GM19351 (cell line): ENCODE measurements at regions not wholly inside any gene's neighbourhood (a gene's known extent, or its start where the extent isn't known, plus 50 kb on each side); places are given as distances from the start of the nearest gene placed in this dataset.

Experiments
- ATAC-seq: cut with Tn5 transposase; IDR thresholded peaks from one replicate; pipeline ENCODE4 v1.9.1; 2021; ENCODE audit warnings: mild to moderate bottlenecking, moderate library complexity; ENCODE audit not compliant: unreplicated experiment

DNA sequence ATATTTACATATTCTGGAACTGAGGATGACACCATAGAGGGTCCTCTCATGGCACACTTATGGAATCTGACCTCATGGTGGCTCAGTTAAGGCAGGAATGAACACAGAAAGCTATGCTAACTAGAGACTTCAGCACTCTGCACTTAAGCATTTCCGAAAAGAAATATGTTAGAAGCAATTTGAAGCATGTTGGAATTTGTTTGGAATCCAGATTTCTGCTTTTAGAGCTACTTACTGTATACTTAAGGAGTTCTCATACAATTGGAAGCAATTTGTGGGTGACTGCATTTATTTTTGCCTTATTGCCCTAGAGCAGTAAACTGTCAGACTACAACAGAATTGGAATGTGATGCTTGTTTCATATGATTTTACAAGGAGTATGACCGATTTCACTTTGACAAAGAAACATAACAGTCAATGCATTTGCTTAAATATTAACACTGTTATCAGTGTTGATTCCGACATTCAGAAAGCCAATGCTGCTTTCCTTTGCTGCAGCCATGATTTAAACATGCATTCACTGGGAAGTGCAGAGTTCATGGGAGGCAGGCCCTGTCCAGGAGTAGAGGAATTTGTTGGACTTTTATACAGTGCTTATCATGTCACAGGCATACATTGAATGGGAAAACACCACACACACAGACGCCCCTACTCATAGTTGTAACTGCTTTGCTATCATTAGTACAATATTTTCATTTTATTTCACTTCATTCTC, 244.4 kb downstream of the SAMD5 start:
- no peak for ATAC-seq

DNA sequence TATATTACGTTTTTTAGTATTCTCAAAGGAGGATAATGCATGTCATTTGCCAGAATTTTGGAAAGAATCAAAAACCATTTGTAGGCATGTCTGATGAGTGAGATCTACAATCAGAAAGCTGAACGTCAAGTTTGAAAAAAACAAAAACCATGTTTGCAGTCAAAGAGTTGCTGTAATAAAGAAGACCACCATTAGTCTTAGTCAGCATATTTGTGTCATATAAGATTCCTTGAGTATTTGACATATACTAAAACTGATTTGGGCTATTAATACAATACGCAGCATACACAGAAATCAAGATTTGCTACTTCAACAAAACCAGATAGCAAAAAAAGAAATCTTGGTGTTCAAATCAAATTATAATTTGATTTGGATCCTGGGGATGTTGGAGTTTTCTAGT, 247.5 kb downstream of the SAMD5 start:
- ATAC-seq = no peak

DNA sequence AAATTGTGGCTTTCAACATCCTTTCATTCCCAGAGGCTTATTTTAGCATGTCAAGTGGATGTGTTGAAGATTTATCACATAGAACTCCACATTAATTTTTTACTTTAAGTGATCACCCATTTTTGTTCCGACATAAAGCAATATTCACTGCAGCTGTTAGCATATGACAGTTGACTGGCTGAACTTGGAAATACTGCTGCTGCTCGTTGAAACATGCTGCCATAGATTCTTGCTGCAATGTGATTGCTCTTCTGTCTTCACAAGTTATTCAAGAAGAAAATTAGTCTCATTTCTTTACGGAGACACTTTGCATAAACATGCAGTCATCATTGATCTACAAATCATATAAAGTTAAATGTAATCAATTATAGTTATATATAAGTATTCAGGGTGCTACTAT, 248.4 kb downstream of the SAMD5 start:
- ATAC-seq = no peak

DNA sequence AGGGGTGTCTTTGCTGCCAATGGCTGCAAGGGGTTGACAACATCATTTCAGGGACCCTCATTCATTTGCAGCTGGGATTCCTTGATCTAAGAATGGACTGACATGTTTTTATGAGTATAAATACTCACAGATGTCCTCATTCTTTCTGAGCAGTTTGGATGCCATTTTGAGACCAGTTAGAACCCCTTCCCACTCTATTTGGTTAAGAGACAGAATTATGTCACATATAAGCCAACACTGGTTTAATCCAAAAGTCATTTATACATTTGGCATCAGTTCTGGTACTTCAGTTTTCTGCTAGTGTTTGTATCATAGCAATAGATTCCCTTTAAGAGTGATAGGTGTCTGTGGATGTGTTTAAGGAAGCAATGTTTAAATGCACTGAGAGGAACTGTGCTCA, 248.8 kb downstream of the SAMD5 start:
- no peak for ATAC-seq

DNA sequence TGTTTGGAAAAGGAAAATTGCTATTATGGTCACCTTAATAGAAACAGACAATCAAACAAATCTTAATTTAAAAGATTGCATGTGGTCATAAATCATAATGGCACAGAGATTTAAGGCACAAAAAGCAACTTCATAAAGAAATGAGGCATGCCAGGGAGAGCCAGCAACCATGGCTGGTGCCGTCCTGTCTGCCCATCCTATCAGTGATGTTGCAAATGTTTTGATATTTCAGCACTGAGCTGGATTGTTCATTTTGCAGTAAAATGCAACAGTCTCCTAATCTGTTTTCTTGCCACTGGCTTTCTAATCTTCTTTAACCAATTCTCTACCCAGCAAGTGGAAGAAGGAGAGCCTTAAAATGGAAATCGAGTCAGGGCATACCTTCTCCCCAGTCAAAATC, 249.8 kb downstream of the SAMD5 start:
- no peak for ATAC-seq

DNA sequence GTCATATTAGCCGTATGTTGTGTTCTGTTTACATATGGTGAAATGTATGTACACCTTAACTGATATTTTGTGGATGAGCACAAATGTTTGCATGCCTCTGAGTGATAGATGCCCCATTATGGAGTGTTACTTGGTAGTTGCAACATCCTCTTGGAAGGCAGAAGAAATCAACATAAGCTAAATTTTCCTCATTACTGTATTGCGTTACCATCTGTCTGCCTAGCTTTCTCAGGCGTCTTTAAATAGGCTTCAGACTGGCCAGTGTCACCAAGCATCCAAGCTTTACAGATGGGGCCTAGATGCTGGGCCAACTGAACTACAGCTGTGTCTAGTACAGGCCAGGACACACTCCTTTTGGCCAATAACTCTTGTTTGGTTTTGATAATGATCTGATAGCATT, 250.6 kb downstream of the SAMD5 start:
- no peak for ATAC-seq

DNA sequence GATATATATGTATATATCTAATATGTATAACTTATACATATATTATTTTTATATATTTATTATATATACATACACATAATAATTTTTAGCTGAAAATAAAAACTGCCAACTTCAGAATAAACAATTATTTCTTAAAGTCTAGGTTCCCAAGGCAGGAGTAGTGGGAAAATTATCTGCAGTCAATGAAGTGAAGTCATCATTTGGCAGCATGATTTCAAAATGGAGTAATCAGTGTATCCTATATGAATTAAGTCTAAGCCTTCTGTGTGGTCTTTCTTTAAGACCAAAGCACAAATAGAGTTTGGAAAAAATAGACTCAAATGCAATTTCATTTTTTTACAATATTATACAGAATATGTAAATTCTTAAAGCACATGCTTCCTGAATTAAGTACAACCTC, 251.0 kb downstream of the SAMD5 start:
- no peak for ATAC-seq

DNA sequence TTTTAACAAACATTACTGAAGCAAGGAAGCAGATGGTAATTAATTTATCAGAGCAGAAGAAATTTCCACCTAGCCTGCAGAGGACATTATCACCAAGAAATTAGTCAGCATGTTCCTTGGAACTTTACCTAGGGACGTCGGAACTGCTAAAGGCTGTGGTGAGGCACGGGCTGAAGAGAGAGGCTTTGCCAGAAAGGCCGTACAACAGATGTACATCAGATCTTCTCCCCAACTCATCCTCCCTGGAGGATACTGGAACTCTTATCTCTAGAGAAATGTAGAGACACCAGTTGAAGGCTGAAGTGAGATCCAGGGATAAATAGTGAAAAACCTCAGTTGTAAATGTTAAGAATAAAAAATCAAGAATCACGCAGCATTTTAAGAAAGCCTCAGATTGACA, 257.1 kb downstream of the SAMD5 start:
- ATAC-seq = no peak

DNA sequence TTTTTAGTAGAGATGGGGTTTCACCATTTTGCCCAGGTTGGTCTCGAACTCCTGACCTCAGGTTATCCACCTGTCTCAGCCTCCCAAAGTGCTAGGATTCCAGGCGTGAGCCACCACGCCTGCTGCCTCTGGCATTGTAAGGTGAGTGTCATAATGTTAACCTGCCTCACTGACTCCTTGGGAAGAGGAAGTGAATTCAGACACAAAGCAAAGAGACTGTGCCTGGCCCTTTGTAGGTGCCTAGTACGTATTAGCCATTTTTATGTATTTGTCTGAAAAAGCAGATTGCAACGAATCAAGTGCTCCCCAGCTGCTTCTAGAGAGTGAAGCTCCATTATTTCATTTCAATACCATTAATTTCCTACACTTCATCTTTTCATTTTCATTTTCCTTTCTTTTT, 260.5 kb downstream of the SAMD5 start:
- ATAC-seq = no peak

DNA sequence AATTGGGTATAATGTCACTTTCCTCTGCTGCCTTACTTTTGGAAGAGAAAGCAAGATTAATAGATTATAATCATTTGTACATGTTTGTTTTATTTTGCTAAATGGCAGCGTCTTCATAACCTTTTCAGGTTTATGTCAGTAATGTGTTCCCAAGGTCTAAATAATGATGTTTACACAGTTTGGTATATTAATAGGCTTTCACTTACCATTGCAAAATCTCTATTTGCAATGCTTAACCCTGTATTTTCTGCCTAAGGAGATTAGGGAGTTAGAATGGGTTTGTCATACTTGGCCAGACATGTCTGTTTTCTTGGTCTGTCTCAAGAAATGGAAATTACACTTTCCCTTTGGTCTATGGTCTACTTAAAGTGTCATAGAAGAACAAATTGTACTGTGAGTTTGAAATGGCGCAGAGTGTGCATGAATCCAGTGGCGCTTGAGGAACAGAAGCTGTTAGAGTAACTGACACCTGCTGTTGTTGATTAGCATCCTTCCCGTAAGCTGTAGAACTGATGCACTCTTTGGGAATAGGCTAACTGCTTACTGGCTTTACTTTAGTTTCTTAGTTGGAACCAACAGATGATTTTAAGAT, 261.1 kb downstream of the SAMD5 start:
- no peak for ATAC-seq

DNA sequence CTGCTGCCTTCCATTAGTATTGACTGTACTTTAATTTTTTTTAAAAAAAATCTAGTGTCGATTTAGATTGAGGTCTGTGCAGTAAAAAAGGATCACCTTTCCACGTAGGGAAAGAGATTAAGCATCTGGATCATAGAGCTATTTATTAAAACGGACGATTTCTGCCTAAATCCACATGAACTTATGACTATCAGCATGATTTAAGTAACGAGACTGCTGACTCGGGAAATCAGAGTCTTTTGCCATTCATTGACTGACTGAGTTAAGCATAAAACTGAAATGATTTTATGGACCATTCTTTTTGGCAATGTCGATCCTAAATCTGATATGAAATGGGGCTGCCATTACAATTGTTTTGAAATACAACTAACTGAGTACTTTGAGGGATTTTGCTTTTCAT, 261.7 kb downstream of the SAMD5 start:
- no peak for ATAC-seq

DNA sequence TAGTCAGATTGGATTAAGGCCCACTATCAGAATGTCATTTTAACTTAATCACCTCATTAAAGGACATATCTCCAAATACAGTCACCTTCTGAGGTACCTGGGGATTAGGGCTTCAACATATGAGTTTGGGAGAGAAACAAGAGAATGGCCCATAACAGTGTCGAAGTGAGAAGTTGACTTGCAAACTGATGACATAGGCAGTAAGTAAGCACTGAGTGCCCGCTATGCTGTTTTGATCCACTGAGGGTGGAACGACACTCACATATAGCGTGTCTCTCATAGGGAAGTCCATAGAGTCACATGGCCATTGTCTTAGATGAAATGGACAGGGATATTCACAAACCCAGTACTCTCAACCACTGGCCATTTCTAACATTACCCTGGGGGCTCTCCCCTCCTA, 264.2 kb downstream of the SAMD5 start:
- ATAC-seq = no peak

DNA sequence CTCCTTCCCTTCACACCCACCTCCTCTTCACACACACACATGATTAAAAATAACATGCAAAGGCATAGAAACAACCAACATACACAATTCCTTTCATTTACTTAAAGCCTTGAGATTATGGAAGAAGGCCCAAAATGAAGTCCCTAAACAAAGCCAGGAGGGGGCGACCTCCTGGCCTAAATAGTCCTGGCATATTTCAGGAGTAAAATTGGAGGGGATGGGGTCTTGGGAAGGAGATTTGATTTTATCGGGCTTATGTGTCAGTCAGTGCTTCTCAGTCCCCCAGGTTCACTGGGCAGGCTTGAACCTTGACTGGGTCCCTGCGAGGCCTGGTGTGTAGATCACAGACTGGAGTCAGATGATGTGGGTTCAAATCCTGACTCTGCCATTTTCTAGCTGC, 266.4 kb downstream of the SAMD5 start:
- no peak for ATAC-seq

DNA sequence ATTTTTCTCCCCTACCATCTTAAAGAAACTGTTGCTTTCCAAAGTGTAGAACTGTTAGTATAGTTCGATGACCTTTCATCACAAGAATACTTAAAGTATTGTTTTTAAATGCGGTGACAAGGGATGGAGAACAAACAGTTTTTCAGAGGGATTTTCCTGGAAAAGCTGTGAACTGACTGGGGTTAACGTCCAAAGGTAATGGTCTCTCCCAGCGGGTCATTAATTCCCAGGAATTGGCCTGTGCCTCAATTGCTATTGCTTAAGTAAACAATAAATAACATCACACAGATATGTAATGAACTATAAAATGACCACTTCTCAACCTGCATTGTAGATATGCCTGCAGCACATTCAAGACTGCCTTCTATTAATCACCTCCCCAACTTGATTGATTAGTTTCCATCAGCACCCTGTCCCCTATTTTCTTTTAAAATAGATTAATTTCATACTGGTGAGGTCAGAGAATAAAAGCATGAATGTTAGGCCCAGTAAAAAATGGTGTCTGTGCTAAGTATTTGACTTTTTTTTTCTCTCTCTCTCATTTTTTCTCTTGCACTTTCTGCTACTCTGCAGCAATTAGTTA, 268.2 kb downstream of the SAMD5 start:
- ATAC-seq = no peak

DNA sequence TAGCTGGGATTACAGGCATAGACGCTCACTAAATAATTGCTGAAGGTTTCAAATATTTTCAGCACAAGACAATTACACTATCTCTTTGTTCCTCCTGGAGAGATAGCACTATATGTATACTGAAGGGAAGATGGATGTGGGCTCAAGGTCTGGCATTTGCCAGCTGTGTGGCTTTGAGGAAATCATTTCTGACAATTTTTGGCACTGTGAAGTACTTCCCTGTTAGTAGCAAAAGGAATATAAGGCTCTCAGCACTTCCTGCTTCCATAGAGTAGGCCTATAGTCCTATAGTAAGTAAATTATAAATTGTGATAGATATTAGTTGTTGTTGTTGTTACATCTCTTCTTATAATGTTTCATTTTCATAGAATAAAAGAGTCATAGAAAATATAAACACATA, 271.1 kb downstream of the SAMD5 start:
- no peak for ATAC-seq

DNA sequence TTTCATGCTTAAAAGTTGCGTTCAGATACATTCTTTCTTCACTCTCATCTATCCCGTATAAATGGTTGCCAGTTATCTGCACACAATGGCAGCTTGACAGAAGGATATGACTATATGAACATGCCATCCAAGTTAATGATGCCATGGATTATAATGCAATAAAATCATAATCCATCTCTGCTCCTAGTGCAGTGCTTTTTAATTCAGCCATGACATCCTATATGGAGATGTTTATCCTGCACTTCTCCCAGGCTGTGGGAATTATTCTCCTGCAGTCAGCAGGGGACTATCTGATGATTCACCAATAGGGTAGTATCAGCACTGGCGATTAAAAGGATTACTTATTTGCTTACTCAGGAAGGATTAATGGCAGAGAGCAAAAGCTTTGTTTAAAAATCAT, 273.8 kb downstream of the SAMD5 start:
- no peak for ATAC-seq

DNA sequence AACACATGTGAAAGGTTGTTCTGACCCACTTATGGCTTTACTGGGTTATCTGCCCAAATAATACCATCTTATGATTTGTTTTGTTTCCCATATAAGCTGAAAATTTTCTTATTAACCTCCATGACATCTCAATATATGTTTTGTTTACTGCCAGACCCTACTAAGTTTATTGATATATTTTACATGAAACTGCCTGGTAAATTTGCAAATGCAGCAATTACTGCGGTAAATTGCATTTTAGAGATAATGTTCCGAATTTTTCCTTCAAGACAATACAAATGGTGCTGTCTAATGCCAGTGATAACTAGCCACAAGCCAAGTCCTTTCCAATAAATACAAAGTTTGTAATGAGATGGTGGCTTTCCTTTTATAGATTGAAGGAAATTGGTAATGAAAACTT, 275.9 kb downstream of the SAMD5 start:
- no peak for ATAC-seq

DNA sequence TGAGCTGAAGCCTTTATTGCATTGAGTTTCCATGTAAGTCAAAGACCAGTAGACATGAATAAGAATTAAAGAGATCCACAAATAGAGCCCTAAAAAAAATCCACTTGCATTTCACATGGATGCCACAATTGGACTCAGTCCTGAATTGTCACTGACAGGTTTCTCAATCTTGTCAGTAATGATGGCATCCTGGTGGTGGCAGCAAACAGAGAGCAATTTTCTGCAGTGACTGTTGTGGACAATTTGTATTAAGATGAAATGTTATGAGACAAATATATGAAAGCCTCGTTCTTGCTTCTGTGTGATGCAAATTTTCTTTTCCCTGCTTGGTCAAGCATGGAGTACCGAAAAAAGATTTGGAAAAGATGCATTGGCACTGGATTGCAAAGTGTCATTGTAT, 278.9 kb downstream of the SAMD5 start:
- ATAC-seq = no peak

DNA sequence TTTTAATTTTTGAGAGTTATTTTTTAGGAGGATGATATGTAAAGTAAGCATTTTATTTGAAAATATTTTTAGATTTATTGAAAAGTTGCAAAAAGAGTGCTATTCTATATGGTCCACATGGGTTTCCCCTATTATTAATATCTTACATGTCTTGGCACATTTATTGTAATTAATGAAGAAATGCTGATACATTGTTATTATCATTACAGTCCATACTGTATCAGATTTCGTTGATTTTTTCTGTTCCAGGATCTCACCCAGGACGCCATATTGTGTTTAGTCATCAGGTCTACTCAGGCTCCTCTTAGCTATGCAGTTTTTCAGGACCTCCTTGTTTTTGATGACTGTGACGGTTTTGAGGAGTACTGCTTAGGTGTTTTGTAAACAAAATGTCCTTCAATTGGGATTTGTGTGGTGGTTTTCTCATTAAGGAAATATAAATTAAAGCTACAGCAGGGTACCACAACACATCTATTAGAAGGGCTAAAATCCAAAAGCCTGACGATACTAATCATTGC, 281.0 kb downstream of the SAMD5 start:
- no peak for ATAC-seq

DNA sequence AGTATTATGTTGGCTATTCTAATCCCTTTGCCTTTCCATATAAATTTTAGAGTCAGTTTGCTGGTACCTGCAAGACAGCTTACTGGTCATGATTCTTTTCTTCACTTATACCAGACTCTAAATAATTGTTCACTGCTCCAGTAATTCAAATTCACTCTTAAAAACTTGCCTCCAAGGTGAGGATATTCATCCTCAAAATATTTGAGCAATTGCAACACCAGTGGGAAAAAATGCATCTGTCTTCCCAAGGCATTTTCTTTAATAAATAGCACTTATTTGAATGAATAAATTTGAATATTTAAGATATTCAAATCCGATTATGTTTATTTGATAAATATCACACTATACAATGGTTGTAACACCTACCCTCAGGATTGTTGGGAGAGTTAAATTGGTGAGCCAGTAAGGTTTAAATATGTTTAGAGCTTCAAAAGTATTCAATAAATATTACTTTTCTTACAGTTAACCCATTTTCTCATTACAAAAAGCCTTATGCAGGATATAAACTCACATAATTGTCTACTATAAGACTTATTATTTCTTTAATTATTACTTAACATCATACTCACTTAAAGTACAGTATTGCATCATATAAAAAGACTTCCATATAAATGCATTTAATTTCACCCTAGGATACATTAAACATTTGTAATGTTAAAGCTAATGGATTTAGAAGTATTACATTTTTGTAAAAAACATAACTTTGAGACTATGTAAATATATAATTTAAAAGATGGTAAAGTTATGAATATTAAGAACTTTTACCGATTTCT, 285.6 kb downstream of the SAMD5 start:
- no peak for ATAC-seq

DNA sequence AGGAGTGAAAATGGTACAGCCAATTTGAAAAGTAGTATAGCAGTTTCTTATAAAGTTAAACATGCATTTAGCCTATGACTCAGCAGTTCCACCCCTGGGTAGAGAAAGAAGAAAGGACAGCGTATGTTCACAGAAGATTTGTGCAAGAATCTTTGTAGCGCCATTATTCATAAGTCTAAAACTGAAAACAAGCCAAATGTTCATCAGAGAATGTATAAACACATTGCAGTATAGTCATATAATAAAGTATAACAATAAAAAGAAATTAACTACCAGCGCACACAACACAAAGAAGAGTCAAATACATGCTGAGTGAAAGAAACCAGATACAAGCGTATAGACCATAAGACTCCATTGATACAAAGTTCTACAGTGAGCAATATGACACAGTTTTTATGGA, 294.0 kb downstream of the SAMD5 start:
- no peak for ATAC-seq

DNA sequence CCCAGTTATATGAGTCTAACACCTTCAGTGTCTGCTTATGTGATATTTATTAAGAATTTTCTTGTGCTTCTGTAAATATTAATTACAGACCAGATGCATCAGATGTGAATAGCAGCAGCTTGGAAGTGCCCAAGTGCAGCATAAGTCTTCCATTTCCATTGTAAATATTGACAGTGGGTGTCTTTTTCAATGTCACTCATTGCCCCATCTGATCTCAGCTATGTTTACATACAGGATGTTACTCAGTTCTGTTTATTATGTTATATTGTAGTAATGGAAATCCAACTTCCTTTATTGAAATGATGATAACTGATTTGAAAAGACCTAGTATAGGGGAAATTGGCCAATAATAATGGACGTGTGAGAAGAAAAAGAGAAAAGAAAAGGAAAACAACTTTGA, 296.7 kb downstream of the SAMD5 start:
- no peak for ATAC-seq
